Mesendoderm (in vitro differentiated cells): ENCODE measurements at regions not wholly inside any gene's neighbourhood (a gene's known extent, or its start where the extent isn't known, plus 50 kb on each side); places are given as distances from the start of the nearest gene placed in this dataset.
A peak's percentile ranks its signal among the peaks of the same experiment; 100 is the strongest.

ENCODE experiments used
- DNase-seq: peaks from one replicate; pipeline ENCODE4 v3.0.0; 2013
- H2AK5ac ChIP-seq: 2 replicates; pipeline ENCODE4 v1.6.1; 2013; ENCODE audit warnings: low read length, inconsistent platforms
- H2BK120ac ChIP-seq: 2 replicates; pipeline ENCODE4 v1.6.1; 2013; ENCODE audit warnings: low read depth, mild to moderate bottlenecking, low read length, moderate library complexity, mixed read lengths
- H2BK15ac ChIP-seq: replicated peaks from 2 replicates; pipeline ENCODE4 v1.6.1; 2013; ENCODE audit warnings: low read depth, mild to moderate bottlenecking, moderate library complexity
- H2BK5ac ChIP-seq: 2 replicates; pipeline ENCODE4 v1.6.1; 2013; ENCODE audit warnings: low read length, inconsistent platforms
- H3K18ac ChIP-seq: 2 replicates; pipeline ENCODE4 v1.6.1; 2013; ENCODE audit warnings: mild to moderate bottlenecking, low read length, mixed read lengths
- H3K23ac ChIP-seq: one replicate; pipeline ENCODE4 v1.6.1; 2013; ENCODE audit warnings: low read length
- H3K27ac ChIP-seq: 2 replicates; pipeline ENCODE4 v1.5.1; 2013; ENCODE audit warnings: low read depth, mild to moderate bottlenecking, inconsistent platforms, low read length, moderate library complexity
- H3K27me3 ChIP-seq: 2 replicates; pipeline ENCODE4 v1.6.1; 2013; ENCODE audit warnings: low read length, control low read depth, mild to moderate bottlenecking, inconsistent platforms; ENCODE audit not compliant: insufficient read depth, poor library complexity
- H3K36me3 ChIP-seq: 2 replicates; pipeline ENCODE4 v1.6.1; 2013; ENCODE audit warnings: low read length, inconsistent platforms; ENCODE audit not compliant: control insufficient read depth, insufficient read depth
- H3K4ac ChIP-seq: one replicate; pipeline ENCODE4 v1.6.1; 2013; ENCODE audit warnings: low read depth, mild to moderate bottlenecking, low read length, moderate library complexity
- H3K4me1 ChIP-seq: 2 replicates; pipeline ENCODE4 v1.6.1; 2013; ENCODE audit warnings: low read depth, low read length, inconsistent platforms; ENCODE audit not compliant: control insufficient read depth
- H3K4me2 ChIP-seq: 2 replicates; pipeline ENCODE4 v1.6.1; 2013; ENCODE audit warnings: low read length
- H3K4me3 ChIP-seq: 2 replicates; pipeline ENCODE4 v1.5.1; 2013; ENCODE audit warnings: mild to moderate bottlenecking, low read length
- H3K56ac ChIP-seq: one replicate; pipeline ENCODE4 v1.6.1; 2013; ENCODE audit warnings: low read length
- H3K79me1 ChIP-seq: 2 replicates; pipeline ENCODE4 v1.6.1; 2013; ENCODE audit warnings: low read length, inconsistent platforms
- H3K79me2 ChIP-seq: 2 replicates; pipeline ENCODE4 v1.6.1; 2013; ENCODE audit warnings: mild to moderate bottlenecking, low read length; ENCODE audit not compliant: control insufficient read depth, insufficient read depth
- H3K9ac ChIP-seq: 2 replicates; pipeline ENCODE4 v1.6.1; 2013; ENCODE audit warnings: low read length, inconsistent platforms
- H4K5ac ChIP-seq: one replicate; pipeline ENCODE4 v1.6.1; 2013; ENCODE audit warnings: low read length
- H4K8ac ChIP-seq: one replicate; pipeline ENCODE4 v1.6.1; 2013; ENCODE audit warnings: low read depth, mild to moderate bottlenecking, control low read depth, low read length, moderate library complexity
- WGBS: extraction: QIAGEN DNeasy Blood & Tissue Kit; methylation state at CpG from one replicate; pipeline ENCODE4 v1.1.7; 2013; ENCODE audit warnings: low lambda C conversion rate, missing lambda C conversion rate; ENCODE audit not compliant: insufficient coverage; ENCODE audit errors: extremely low coverage; 5-methylcytosine and 5-hydroxymethylcytosine counted together

GRCh38 chr11:32225571-32226285 is 134.9 kb downstream of the RCN1 start:
- Histone ChIP-seq H3K27me3 (no peaks in the 10 kb centered on the region), H3K4me2 (no peak overlapping the region), H3K4me1 (no peaks in the 10 kb centered on the region), H2BK5ac (no peak overlapping the region), H3K23ac (no peak overlapping the region), H3K4me3 (no peak overlapping the region), H4K8ac (no peak overlapping the region), H3K79me2 (no peaks in the 10 kb centered on the region), H3K79me1 (no peaks in the 10 kb centered on the region), H3K18ac (no peak overlapping the region), H3K56ac (no peak overlapping the region), H3K27ac (no peak overlapping the region), H3K4ac (no peak overlapping the region), H4K5ac (no peak overlapping the region), H3K9ac (no peak overlapping the region), H2BK15ac (no peak overlapping the region), H2BK120ac (no peak overlapping the region), H2AK5ac (no peak overlapping the region), H3K36me3 (no peaks in the 10 kb centered on the region)
- WGBS: no CpG with 5 or more reads among the region's 14 CpGs
- no peak for DNase-seq

- H3K9ac ChIP-seq: no peak overlapping the region
- H3K79me2 ChIP-seq: no peaks in the 10 kb centered on the region
- H2BK120ac ChIP-seq: no peak overlapping the region
- H2BK15ac ChIP-seq: no peak overlapping the region
- no peaks in the 10 kb centered on the region for H3K27me3 ChIP-seq
- H3K56ac ChIP-seq: no peak overlapping the region
- H2AK5ac ChIP-seq: no peak overlapping the region
- no peak overlapping the region for H3K23ac ChIP-seq
- no CpG with 5 or more reads among the region's 5 CpGs for WGBS
- H3K4me1 ChIP-seq: no peaks in the 10 kb centered on the region
- H3K36me3 ChIP-seq: no peaks in the 10 kb centered on the region
- no peak overlapping the region for H4K5ac ChIP-seq
- H3K18ac ChIP-seq: no peak overlapping the region
- no peak overlapping the region for H4K8ac ChIP-seq
- H3K79me1 ChIP-seq: no peaks in the 10 kb centered on the region
- no peak overlapping the region for H3K4ac ChIP-seq
- no peak overlapping the region for H3K4me2 ChIP-seq
- no peak overlapping the region for H3K27ac ChIP-seq
- DNase-seq: no peak
- H3K4me3 ChIP-seq: no peak overlapping the region
- H2BK5ac ChIP-seq: no peak overlapping the region
Observed at GRCh38 chr11:32226480-32226879, 135.6 kb downstream of the RCN1 start.

GRCh38 chr11:32229576-32230240 is 138.8 kb downstream of the RCN1 start:
- no peak overlapping the region for H2BK120ac ChIP-seq
- no peak overlapping the region for H3K23ac ChIP-seq
- no peaks in the 10 kb centered on the region for H3K79me1 ChIP-seq
- no peaks in the 10 kb centered on the region for H3K79me2 ChIP-seq
- H3K4me2 ChIP-seq: no peak overlapping the region
- no peak for DNase-seq
- H2BK15ac ChIP-seq: no peak overlapping the region
- no peak overlapping the region for H3K4me3 ChIP-seq
- no peak overlapping the region for H3K56ac ChIP-seq
- H3K4me1 ChIP-seq: no peaks in the 10 kb centered on the region
- WGBS: no CpG with 5 or more reads among the region's 13 CpGs
- no peak overlapping the region for H3K9ac ChIP-seq
- no peak overlapping the region for H3K4ac ChIP-seq
- H4K5ac ChIP-seq: no peak overlapping the region
- no peak overlapping the region for H4K8ac ChIP-seq
- no peaks in the 10 kb centered on the region for H3K27me3 ChIP-seq
- H3K36me3 ChIP-seq: no peaks in the 10 kb centered on the region
- no peak overlapping the region for H2BK5ac ChIP-seq
- H2AK5ac ChIP-seq: no peak overlapping the region
- no peak overlapping the region for H3K27ac ChIP-seq
- H3K18ac ChIP-seq: no peak overlapping the region

DNA sequence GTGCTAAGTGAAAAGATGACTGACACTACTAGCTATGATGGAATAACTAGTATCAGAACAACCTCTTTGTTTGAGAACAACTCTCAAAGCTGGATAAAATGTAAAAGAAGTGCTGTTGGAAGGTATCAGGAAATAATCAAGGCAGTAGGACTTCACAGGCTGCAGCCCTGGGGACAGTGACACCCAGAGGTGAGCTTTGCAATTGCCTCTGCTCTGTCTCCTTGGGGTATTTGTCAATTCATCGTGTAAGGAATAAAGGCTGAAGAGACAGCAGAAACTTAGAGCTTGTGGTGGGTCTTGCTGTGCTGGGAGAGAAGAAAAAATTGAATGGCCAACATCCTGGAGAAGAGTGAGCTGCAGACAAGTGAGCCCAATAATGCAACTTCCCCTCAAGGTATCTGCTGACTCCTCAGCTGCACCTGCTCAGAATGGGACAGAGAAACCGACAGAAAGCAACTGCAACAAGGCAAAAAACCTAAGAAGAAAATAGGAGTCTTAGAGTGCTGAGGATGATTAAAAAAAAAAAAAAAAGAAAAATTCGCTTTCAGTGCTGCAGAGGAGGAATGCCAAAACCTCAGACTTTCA is 141.1 kb downstream of the RCN1 start:
- H2BK15ac ChIP-seq: no peak overlapping the region
- H3K56ac ChIP-seq: no peak overlapping the region
- no peak overlapping the region for H3K4ac ChIP-seq
- H3K18ac ChIP-seq: no peak overlapping the region
- H3K23ac ChIP-seq: no peak overlapping the region
- no peaks in the 10 kb centered on the region for H3K79me2 ChIP-seq
- no peak overlapping the region for H3K4me3 ChIP-seq
- no peak overlapping the region for H4K5ac ChIP-seq
- H3K36me3 ChIP-seq: no peaks in the 10 kb centered on the region
- WGBS: no CpG with 5 or more reads among the region's 3 CpGs
- no peaks in the 10 kb centered on the region for H3K79me1 ChIP-seq
- no peak overlapping the region for H2BK120ac ChIP-seq
- H2BK5ac ChIP-seq: no peak overlapping the region
- peak; percentile 70 for DNase-seq
- H2AK5ac ChIP-seq: no peak overlapping the region
- H3K27me3 ChIP-seq: no peaks in the 10 kb centered on the region
- H3K4me2 ChIP-seq: no peak overlapping the region
- H3K9ac ChIP-seq: no peak overlapping the region
- no peaks in the 10 kb centered on the region for H3K4me1 ChIP-seq
- H3K27ac ChIP-seq: no peak overlapping the region
- H4K8ac ChIP-seq: no peak overlapping the region

DNA sequence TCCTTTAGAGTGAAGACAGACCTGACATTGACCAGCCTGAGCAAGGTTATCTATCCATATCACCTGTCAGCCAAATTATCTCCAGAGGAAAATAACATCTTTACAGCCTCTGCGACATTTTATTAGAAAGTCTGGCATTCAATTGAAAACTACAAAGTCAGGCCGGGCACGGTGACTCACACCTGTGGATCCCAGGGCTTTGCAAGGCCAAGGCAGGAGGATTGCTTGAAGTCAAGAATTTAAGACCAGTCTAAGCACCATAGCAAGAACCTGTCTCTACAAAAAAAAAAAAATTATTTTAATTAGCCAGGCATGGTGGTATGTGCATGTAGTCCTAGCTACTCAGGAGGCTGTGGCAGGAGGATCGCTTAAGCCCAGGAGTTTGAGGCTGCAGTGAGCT is 141.6 kb downstream of the RCN1 start:
- Histone ChIP-seq H2BK120ac (no peak overlapping the region), H3K4me1 (no peaks in the 10 kb centered on the region), H3K79me1 (no peaks in the 10 kb centered on the region), H3K18ac (no peak overlapping the region), H2BK5ac (no peak overlapping the region), H3K4ac (no peak overlapping the region), H3K4me3 (no peak overlapping the region), H3K9ac (no peak overlapping the region), H3K27ac (no peak overlapping the region), H2BK15ac (no peak overlapping the region), H2AK5ac (no peak overlapping the region), H3K36me3 (no peaks in the 10 kb centered on the region), H3K56ac (no peak overlapping the region), H3K23ac (no peak overlapping the region), H3K79me2 (no peaks in the 10 kb centered on the region), H3K27me3 (no peaks in the 10 kb centered on the region), H4K8ac (no peak overlapping the region), H4K5ac (no peak overlapping the region), H3K4me2 (no peak overlapping the region)
- DNase-seq: no peak
- WGBS: no CpG with 5 or more reads among the region's 4 CpGs
